Fibroblast of villous mesenchyme (primary cell): ENCODE measurements at regions not wholly inside any gene's neighbourhood (a gene's known extent, or its start where the extent isn't known, plus 50 kb on each side); places are given as distances from the start of the nearest gene placed in this dataset.
"Not testable (repeated sequence)": the region's sequence is repeated elsewhere in the genome, so short reads cannot be mapped to it uniquely, and the experiment has no call there.

Source experiments
- DNase-seq: peaks from one replicate; pipeline ENCODE4 v3.0.0-alpha.2; 2010; ENCODE audit warnings: low read depth
- H3K4me3 ChIP-seq: 2 replicates; pipeline ENCODE4 v1.5.1; 2011; ENCODE audit warnings: low read depth, mild to moderate bottlenecking, low read length
- CTCF ChIP-seq: IDR thresholded peaks from 2 replicates; pipeline ENCODE4 v1.5.1; 2012; ENCODE audit warnings: low read depth, mild to moderate bottlenecking, low read length; ENCODE audit not compliant: insufficient read depth

- DNase-seq = no peak
- no peak for TF ChIP-seq CTCF
- H3K4me3 ChIP-seq = no peak overlapping the region
These were observed 727.2 kb downstream of the C4orf33 start for GRCh38 chr4:129823105-129823504.

GRCh38 chr4:129829373-129829772 is 733.4 kb downstream of the C4orf33 start:
- TF ChIP-seq CTCF = no peak

GRCh38 chr4:129839687-129840086 is 743.7 kb downstream of the C4orf33 start:
- no peak overlapping the region for H3K4me3 ChIP-seq
- no peak for TF ChIP-seq CTCF
- DNase-seq = no peak

More at GRCh38 chr4:129829373-129829772, 733.4 kb downstream of the C4orf33 start:
- DNase-seq = no peak
- no peak overlapping the region for H3K4me3 ChIP-seq

GRCh38 chr4:129842096-129842495 is 746.1 kb downstream of the C4orf33 start:
- no peak for DNase-seq
- no peak overlapping the region for H3K4me3 ChIP-seq
- TF ChIP-seq CTCF = no peak

GRCh38 chr4:129852434-129852833 is 756.5 kb downstream of the C4orf33 start:
- no peak overlapping the region for H3K4me3 ChIP-seq
- TF ChIP-seq CTCF = no peak
- DNase-seq = no peak

GRCh38 chr4:129853685-129854467 is 757.9 kb downstream of the C4orf33 start:
- H3K4me3 ChIP-seq, DNase-seq: not testable (repeated sequence)

GRCh38 chr4:129862461-129862860 is 766.5 kb downstream of the C4orf33 start:
- no peak for DNase-seq
- H3K4me3 ChIP-seq = no peak overlapping the region
- no peak for TF ChIP-seq CTCF
